ENCODE measurements at regions not wholly inside any gene's neighbourhood (a gene's known extent, or its start where the extent isn't known, plus 50 kb on each side); places are given as distances from the start of the nearest gene placed in this dataset.

DNA sequence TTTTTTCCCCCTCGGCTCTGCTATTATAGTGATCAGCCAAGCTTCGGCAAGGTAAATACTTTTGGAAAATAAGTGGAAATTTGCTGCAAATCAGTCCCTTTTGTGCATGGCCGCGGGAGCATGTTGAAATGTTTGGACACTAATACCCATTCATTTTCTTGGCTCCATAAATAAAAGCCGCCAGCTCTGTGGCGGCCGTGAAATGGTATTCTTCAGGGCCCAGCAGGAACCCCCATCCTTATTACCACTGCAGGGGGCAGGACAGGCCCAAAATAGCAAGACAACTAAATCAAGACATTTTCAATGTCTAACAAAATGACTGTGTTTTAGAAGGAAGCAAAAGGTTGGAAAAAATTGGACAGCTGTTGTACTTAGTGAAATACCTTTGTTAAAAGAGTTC is 362.3 kb downstream of the NR2F2 start:
- no peaks in the 10 kb centered on the region for H3K79me2 ChIP-seq (ENCODE audit: insufficient read depth, low read length)
- H4K20me1 ChIP-seq (ENCODE audit: insufficient read depth, low read length): no peaks in the 10 kb centered on the region
- H3K4me2 ChIP-seq (ENCODE audit: insufficient read depth, low read length): no peak overlapping the region
- H3K27ac ChIP-seq (ENCODE audit: low read length): no peak overlapping the region
- H3K4me1 ChIP-seq (ENCODE audit: insufficient read depth, low read length): no peaks in the 10 kb centered on the region
- DNase-seq (no peak), ATAC-seq (ENCODE audit: insufficient read depth, low read depth) (no peak)
- H3K4me3 ChIP-seq (ENCODE audit: low read depth in 1 of 2, low read length in 2 of 2): no peak overlapping the region
- H3K27me3 ChIP-seq (ENCODE audit: insufficient read depth, low read length, poor library complexity): no peaks in the 10 kb centered on the region
- no peak overlapping the region for H3K9ac ChIP-seq (ENCODE audit: low read depth, low read length)
- no peaks in the 10 kb centered on the region for H3K36me3 ChIP-seq (ENCODE audit: insufficient read depth, low read length)
- H2AFZ ChIP-seq (ENCODE audit: low read depth, low read length): no peak overlapping the region
- no peaks in the 10 kb centered on the region for H3K9me3 ChIP-seq (ENCODE audit: insufficient read depth, low read length, severe bottlenecking)
- TF ChIP-seq, protein P1, sequence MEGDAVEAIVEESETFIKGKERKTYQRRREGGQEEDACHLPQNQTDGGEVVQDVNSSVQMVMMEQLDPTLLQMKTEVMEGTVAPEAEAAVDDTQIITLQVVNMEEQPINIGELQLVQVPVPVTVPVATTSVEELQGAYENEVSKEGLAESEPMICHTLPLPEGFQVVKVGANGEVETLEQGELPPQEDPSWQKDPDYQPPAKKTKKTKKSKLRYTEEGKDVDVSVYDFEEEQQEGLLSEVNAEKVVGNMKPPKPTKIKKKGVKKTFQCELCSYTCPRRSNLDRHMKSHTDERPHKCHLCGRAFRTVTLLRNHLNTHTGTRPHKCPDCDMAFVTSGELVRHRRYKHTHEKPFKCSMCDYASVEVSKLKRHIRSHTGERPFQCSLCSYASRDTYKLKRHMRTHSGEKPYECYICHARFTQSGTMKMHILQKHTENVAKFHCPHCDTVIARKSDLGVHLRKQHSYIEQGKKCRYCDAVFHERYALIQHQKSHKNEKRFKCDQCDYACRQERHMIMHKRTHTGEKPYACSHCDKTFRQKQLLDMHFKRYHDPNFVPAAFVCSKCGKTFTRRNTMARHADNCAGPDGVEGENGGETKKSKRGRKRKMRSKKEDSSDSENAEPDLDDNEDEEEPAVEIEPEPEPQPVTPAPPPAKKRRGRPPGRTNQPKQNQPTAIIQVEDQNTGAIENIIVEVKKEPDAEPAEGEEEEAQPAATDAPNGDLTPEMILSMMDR (IDR thresholded peaks at IDR 0.05; ENCODE audit: borderline replicate concordance, extremely low read depth, low read length, poor library complexity, severe bottlenecking): no peak
- TF ChIP-seq EZH2 (IDR thresholded peaks at IDR 0.05; ENCODE audit: borderline replicate concordance, low read depth, low read length, severe bottlenecking): no peak

DNA sequence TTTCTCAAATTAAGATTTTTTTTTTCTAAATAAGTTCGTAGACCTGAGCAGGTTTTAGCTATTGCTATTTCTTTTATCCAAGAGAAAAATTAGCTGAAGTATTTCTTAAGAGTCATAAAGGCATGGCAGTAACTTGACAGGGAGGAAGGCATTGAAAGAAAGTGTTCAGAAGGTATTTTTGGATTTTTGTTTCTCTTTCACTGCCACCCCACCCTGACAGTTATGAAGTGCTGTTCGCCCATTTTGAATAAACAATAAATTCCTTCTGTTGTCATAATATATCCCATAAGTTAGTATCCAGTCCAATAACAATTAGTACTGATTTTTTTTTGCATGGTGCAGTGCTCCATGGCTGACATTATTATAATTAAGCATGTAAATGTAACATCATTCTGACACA is 363.0 kb downstream of the NR2F2 start:
- Histone ChIP-seq H3K27ac (ENCODE audit: low read length) (no peak overlapping the region), H3K79me2 (ENCODE audit: insufficient read depth, low read length) (no peaks in the 10 kb centered on the region), H2AFZ (ENCODE audit: low read depth, low read length) (no peak overlapping the region)

DNA sequence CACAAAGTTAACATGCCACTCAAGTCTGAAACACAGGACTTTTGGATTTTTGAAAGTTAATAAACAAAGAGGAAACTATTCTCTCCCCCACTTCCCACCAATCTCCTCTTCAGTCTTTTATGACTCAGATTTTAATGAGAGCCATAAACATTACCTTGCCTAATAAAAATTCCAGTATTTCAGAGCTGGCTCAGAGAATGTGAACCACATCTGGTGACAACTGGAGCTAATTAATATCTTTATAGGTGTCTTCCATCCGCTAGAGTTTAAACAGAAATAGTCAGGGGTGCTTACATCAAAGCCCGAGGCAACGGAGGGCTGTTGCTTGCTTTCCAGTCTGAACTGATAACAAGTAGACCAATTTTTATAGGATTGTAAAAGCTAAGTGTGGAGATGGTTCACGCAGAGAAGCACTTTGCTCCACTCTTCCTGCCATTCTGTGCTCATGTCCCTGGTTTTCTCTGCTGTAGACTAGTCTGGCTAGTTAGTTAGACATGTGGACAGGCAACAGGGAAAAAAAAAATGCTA is 363.6 kb downstream of the NR2F2 start:
- DNase-seq: no peak
- H3K9ac ChIP-seq (ENCODE audit: low read depth, low read length): no peak overlapping the region
- H3K4me1 ChIP-seq (ENCODE audit: insufficient read depth, low read length): no peaks in the 10 kb centered on the region
- H2AFZ ChIP-seq (ENCODE audit: low read depth, low read length): no peak overlapping the region
- no peak overlapping the region for H3K4me2 ChIP-seq (ENCODE audit: insufficient read depth, low read length)
- H3K4me3 ChIP-seq (ENCODE audit: low read depth in 1 of 2, low read length in 2 of 2): no peak overlapping the region
- no peak for ATAC-seq (ENCODE audit: insufficient read depth, low read depth)
- no peaks in the 10 kb centered on the region for H3K9me3 ChIP-seq (ENCODE audit: insufficient read depth, low read length, severe bottlenecking)
- no peaks in the 10 kb centered on the region for H3K79me2 ChIP-seq (ENCODE audit: insufficient read depth, low read length)
- no peaks in the 10 kb centered on the region for H3K36me3 ChIP-seq (ENCODE audit: insufficient read depth, low read length)
- no peaks in the 10 kb centered on the region for H4K20me1 ChIP-seq (ENCODE audit: insufficient read depth, low read length)
- H3K27ac ChIP-seq (ENCODE audit: low read length): no peak overlapping the region
- TF ChIP-seq, protein P1 (IDR thresholded peaks at IDR 0.05; ENCODE audit: borderline replicate concordance, extremely low read depth, low read length, poor library complexity, severe bottlenecking): no peak
- TF ChIP-seq EZH2 (IDR thresholded peaks at IDR 0.05; ENCODE audit: borderline replicate concordance, low read depth, low read length, severe bottlenecking): no peak
- H3K27me3 ChIP-seq (ENCODE audit: insufficient read depth, low read length, poor library complexity): no peaks in the 10 kb centered on the region

More for the DNA sequence above, 363.0 kb downstream of the NR2F2 start:
- Histone ChIP-seq H3K36me3 (ENCODE audit: insufficient read depth, low read length) (no peaks in the 10 kb centered on the region), H3K4me1 (ENCODE audit: insufficient read depth, low read length) (no peaks in the 10 kb centered on the region), H3K4me3 (ENCODE audit: low read depth in 1 of 2, low read length in 2 of 2) (no peak overlapping the region), H3K9ac (ENCODE audit: low read depth, low read length) (no peak overlapping the region), H3K9me3 (ENCODE audit: insufficient read depth, low read length, severe bottlenecking) (no peaks in the 10 kb centered on the region), H4K20me1 (ENCODE audit: insufficient read depth, low read length) (no peaks in the 10 kb centered on the region), H3K4me2 (ENCODE audit: insufficient read depth, low read length) (no peak overlapping the region), H3K27me3 (ENCODE audit: insufficient read depth, low read length, poor library complexity) (no peaks in the 10 kb centered on the region)
- no peak for ATAC-seq (ENCODE audit: insufficient read depth, low read depth)
- TF ChIP-seq, protein P1 (IDR thresholded peaks at IDR 0.05; ENCODE audit: borderline replicate concordance, extremely low read depth, low read length, poor library complexity, severe bottlenecking): no peak
- TF ChIP-seq EZH2 (IDR thresholded peaks at IDR 0.05; ENCODE audit: borderline replicate concordance, low read depth, low read length, severe bottlenecking): no peak
- DNase-seq: no peak

DNA sequence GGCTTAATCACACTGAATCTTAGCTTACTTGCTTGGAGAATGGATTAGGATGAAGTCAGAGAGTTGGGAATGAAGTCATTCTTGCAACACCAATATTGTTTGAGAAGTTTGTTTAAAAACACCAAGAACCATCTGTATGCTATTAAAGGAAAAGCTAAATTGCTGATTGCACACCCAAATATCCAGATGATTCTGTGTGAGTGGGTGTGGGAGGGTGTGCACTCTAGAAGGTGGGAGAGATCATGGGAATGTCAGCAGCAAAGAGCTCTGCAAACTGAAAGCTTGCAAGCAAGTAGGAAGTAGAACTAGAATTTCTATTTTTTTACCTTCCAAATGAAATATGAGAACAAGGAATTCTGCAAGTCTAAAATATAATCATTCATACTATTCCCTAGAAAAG is 364.9 kb downstream of the NR2F2 start:
- no peak overlapping the region for H3K27ac ChIP-seq (ENCODE audit: low read length)
- DNase-seq: no peak
- H3K9ac ChIP-seq (ENCODE audit: low read depth, low read length): no peak overlapping the region
- H3K4me1 ChIP-seq (ENCODE audit: insufficient read depth, low read length): no peaks in the 10 kb centered on the region
- H3K4me2 ChIP-seq (ENCODE audit: insufficient read depth, low read length): no peak overlapping the region
- no peak for ATAC-seq (ENCODE audit: insufficient read depth, low read depth)
- H3K9me3 ChIP-seq (ENCODE audit: insufficient read depth, low read length, severe bottlenecking): no peaks in the 10 kb centered on the region
- no peaks in the 10 kb centered on the region for H3K36me3 ChIP-seq (ENCODE audit: insufficient read depth, low read length)
- no peak for TF ChIP-seq EZH2 (IDR thresholded peaks at IDR 0.05; ENCODE audit: borderline replicate concordance, low read depth, low read length, severe bottlenecking)
- TF ChIP-seq, protein P1 (IDR thresholded peaks at IDR 0.05; ENCODE audit: borderline replicate concordance, extremely low read depth, low read length, poor library complexity, severe bottlenecking): no peak
- H3K27me3 ChIP-seq (ENCODE audit: insufficient read depth, low read length, poor library complexity): no peaks in the 10 kb centered on the region
- no peak overlapping the region for H3K4me3 ChIP-seq (ENCODE audit: low read depth in 1 of 2, low read length in 2 of 2)
- H4K20me1 ChIP-seq (ENCODE audit: insufficient read depth, low read length): no peaks in the 10 kb centered on the region
- no peak overlapping the region for H2AFZ ChIP-seq (ENCODE audit: low read depth, low read length)
- H3K79me2 ChIP-seq (ENCODE audit: insufficient read depth, low read length): no peaks in the 10 kb centered on the region
